LHCN-M2 (cell line): ENCODE measurements at regions not wholly inside any gene's neighbourhood (a gene's known extent, or its start where the extent isn't known, plus 50 kb on each side); places are given as distances from the start of the nearest gene placed in this dataset.
"Not testable (repeated sequence)": the region's sequence is repeated elsewhere in the genome, so short reads cannot be mapped to it uniquely, and the experiment has no call there.

Source experiments
- DNase-seq: peaks from one replicate; pipeline ENCODE4 v3.0.0-alpha.2; 2012; ENCODE audit warnings: low read depth

DNA sequence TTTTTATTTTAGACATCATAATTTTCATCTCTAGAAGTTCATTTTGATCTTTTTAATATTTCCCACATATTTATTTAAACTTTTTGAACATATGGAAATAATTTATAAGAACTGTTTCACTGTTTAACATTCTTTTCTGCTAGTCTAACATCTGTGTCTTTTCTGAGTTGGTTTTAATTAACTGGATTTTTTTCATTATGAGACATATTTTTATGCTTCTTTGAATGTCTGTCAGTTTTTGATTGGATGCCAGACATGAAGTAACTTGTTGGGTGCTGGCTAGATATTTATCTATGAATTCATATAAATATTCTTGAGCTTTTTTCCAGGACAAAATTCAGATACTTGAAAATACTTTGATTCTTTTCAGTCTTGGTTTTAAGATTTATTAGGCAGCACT lies 317.8 kb upstream of the NCAM1 start:
- no peak for DNase-seq

DNA sequence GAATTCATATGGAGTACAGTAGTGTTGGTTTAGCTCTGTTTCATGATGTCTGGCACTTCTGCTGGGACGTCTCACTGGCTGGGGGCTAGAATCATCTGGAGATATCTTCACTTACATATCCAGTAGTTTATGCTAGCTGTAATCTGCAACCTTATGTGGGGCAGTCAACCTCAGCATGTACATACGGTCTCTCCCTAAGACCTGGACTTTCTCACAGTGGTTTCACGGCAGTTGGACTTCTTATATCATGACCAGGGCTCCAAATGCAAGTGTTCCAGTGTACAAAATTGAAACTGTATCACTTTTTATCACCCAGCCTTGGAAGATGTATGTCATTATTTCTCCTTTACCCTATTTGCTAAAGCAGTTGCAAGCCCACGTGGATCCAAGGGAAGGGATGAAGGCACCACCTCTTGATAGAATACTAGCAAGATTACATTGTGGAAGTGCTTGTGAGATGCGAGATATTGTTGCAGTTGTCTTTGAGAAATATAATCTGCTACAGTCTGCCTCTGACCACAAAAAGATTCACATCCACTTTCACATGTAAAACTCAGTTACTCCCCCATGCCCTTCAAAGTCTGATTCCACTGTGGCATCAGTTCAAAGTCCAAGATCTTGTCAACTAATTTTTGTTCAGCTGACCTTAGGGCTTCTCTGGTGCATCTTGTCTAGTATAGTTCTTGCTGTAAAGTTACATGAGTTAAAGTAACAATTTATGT lies 316.6 kb upstream of the NCAM1 start:
- no peak for DNase-seq

DNA sequence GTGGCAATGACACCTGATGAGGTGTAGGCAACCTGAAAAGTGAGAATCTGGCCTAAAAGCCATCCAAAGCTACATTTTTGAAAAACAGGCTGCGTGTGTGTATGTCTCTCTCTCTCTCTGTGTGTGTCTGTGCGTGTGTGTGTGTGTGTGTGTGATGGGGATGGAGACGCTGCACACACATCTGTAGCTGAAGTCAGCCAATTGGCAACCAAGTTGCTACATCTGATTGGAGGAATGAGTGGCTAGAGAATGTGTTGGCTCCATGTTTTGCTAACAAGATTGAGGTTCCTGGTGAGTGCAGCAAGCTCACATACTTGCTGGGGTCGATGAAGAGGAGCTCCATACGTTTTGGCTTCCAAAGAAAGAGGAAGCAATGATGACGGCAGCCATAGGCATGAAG lies 311.4 kb upstream of the NCAM1 start:
- DNase-seq = no peak

DNA sequence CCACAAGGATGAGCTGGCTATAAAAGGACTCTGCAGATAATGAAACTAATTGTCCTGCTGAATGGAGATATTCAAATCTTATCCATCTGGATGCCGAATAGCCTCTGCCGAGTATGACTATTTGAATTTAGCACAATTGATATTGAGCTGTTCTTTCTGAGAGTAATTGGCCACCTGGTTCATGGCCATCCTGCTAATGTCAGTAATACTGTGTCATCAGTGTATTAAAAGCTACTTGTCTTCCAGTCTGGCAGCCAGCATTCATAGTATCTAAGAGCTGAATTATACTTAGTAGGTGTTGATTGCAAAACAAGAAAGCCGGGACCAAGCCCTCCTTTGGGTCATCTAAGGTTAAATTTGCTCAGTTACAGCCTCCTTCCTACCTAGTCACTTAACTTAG lies 310.7 kb upstream of the NCAM1 start:
- no peak for DNase-seq

DNA sequence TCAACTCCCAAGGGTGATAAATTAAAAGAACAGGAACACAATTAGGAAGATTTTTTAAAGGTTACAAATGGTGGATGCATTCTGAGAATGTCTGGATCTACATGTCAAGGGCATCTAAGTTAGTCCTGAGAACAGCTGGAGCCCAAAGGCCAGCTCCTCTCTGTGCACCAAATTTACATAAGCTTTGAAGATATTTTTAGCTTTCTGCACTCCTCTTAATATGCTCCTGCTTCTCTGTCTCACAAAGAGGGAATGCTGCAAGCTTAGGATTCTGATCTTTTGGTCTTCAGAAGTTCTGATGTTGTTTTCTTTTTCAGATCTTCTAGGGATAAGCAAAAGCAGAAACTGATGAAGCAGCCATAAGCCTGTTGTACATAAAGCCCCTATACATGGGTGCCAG lies 309.8 kb upstream of the NCAM1 start:
- DNase-seq = peak; percentile 36

DNA sequence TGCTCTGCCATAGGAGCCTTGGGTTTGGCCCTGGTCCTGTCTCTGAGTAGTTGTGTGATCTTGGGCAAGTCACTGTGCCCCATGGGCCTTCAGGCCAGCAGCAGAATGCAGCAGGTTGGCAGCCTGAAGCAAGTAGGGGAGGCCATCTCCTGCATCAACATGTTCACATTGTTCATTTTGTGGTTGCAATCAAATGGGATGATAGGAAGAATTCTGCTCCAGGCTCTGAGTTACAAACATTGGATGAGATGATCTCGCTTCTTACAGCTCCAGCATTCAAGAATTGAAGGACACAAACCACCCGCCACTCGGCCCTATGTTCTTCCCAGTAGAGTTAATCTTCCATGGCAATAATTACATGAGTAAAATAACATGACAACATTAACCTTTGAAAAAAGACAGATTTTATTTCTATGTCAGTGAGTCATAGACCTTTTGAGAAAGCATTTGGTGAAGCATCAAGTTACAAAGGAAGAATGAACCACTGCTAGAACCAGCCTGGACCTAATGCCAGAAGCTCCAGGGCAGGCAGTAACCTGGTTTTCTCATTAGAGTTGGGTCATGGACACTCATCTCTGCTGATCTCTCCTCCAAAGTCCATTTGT lies 308.3 kb upstream of the NCAM1 start:
- DNase-seq = peak; percentile 78

DNA sequence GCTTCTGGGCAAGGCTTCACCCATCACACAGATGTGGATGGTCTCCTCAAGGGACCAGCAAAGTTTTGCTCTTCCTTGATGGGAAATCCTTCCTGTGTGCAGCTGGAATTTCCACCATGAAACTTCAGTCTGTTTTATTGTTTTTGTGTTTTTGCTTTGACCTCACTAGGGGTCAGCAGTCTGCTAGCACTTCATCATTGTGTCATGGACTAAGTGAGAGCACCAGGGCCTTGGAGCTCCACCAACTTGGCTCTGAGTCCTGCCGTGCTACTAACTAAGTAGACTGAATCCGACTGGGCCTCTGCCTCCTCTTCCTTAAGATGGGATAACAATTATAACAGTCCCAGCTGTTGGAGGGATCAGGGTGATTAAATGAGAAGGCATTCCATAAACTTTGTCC lies 305.8 kb upstream of the NCAM1 start:
- DNase-seq = peak; percentile 91

DNA sequence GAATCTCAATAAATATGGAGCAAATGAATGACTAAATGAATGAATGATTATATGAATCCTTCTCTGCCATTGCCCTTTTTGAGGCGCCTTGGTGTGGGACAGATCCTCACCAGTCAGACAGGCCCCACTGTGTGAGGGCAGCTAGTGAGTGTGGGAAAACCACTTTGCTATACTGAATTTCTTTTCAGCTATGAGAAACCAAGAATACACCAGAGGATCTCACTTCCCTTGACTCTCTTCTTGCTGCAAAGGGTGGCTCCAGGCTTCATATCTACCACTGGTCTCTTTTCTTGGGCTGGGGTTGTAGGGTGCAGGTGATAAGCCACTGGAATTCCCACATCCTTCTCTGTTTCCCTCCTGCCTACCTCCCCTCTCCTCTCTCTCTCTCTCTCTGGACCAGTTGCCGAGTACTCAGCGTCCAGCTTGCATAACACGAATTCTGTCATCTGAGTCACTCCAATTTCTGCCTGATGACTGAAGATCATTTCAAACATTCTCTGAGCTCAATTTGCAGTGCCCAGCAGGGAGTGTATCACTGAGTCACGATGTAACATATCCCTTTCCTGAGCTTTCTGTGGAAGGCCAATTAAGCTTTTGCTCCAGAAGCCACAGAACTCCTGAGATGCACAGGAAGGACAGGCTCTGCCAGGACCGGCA lies 304.3 kb upstream of the NCAM1 start:
- peak; percentile 98 for DNase-seq

DNA sequence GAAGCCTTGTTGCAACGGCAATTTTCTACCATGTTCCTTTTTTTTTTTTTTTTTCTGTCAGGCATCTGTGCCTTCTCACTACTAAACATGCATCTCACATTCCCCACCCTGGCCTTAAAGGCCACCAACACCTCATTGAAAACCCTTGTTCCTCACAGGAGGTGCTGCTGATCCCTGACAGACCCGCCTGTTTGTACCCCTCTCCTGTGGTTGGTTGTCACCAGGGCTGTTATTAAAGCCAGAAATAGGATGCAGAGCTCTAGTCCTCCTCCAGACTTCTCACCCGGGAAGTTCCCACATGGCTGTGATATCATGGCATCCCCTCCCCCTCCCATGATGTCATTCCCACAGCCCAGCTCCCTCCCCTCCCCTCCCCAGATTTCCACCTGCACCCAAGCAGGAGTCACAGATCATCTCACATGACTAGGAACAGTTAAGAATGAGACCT lies 302.8 kb upstream of the NCAM1 start:
- DNase-seq = no peak

DNA sequence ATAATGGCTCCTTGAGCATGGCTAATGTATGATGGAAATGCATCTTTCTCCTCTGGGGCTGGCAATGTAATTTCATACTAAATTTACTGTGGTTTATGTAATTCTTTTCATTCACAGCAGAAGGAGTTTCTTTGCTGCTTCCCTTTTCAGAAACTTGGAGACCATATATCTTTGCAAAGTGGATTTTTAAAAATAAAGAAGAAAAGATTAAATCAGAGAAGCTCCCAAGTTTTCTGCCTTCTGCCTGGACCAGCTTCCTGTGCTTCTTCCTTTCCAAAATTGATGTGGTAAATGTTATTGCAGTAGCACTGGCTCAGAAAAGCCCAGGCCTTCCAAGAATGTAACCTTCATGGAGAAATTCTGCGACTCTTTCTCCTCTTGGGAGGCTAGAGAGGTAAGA lies 300.1 kb upstream of the NCAM1 start:
- no peak for DNase-seq

DNA sequence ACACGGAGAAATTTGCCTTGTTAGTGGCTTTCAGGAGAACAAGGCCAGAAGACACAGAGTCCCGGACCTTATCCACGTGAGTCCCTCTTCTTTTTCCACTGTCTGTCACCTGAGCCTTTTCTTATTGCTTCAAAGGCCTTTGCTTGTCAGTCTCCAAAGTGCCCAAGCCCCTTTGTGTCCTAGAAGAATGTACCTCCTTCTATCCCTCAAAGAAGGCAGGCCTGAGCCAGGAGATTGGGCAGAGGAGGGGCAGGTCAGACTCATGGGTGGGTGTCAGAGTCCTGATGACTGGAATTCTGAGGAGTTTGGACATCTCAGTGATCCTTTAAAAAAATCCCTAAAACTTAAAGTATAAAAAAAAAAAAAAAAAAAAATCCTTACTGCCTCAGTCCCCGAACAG lies 299.6 kb upstream of the NCAM1 start:
- no peak for DNase-seq

DNA sequence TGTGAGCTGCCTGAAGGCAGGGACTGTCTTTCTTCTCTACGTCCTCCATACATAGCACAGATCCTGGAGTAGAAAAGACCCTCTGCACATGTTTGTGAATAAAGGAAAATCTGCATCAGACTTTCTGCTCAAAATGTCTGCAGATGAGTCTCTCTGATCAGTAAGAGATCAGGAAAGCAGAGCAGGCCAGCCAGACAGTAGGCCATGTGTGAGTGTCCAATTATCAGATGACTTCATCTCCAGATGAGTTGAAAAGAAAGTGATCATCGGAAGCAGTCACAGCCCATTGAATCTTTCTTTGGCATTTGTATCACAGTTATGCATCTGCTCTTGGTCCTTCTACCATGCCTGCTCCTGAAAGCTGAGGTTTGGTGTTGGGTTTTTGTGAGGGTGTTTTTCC lies 298.7 kb upstream of the NCAM1 start:
- DNase-seq = no peak

DNA sequence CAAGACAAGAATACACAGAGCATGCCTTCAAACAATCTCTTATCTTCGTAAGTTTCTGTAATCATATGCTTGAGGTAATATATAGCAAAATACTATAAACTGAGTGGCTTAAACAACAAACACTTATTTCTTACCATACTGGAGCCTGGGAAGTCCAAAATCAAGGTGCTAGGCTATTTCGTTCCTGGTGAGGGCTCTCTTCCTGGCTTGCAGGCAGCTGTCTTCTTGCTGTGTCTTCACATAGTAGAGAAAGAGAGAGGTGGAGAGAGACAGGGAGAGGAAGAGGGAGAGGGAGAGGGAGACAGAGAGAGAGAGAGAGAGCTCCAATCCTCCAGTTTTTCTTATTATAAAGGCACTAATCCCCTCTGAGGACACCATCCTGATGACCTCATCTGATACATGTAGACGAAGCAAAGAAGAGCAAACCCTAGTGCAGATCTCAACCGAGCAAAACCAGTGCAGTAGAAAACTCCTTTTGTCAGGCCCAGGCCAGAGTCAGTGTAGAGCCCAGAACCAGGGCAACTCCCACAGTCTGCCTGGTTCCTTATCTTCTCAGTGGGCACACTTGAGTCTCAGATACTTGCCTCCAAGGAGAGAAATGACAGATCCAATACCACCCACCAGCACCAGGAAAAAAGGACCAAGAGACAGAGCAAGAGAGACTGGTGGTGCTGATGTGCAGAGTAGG lies 297.1 kb upstream of the NCAM1 start:
- no peak for DNase-seq

DNA sequence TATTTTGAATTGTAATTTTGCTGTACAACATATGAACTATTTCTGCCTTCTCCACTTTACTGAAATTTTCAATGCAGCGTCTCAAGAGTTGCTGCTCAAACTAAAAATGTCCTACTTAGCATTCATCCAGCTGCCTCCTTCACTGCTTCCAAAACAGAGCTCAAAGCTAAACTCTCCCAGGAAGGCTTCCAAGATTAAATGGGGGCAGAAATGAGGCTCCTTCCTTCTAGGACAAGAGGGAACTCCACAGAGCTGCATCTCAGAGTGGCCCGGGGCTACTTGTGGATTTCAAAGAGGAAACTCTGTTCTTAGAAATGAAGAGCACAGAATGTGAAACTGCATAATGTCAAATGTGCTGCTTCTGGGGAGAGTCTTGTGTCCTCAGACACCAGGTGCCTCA lies 295.9 kb upstream of the NCAM1 start:
- DNase-seq = no peak

DNA sequence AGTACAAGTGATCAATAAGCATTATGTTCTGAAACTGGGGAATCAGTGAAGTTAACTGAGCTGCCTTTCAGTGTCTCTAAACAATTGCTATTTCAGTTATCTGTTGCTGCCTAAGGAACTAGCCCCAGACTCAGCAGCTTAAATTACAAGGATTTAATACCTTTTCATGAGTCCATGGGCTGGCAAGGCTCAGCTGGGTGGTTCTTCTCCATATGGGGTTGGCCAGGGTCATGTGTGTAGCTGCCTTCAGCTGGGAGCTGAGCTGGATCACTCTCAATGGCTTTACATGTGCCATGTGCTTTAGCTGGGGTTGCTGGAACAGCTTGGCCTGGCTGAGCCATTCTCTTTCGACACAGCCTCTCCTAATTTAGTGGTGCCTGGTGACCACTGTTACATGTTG lies 295.0 kb upstream of the NCAM1 start:
- no peak for DNase-seq

DNA sequence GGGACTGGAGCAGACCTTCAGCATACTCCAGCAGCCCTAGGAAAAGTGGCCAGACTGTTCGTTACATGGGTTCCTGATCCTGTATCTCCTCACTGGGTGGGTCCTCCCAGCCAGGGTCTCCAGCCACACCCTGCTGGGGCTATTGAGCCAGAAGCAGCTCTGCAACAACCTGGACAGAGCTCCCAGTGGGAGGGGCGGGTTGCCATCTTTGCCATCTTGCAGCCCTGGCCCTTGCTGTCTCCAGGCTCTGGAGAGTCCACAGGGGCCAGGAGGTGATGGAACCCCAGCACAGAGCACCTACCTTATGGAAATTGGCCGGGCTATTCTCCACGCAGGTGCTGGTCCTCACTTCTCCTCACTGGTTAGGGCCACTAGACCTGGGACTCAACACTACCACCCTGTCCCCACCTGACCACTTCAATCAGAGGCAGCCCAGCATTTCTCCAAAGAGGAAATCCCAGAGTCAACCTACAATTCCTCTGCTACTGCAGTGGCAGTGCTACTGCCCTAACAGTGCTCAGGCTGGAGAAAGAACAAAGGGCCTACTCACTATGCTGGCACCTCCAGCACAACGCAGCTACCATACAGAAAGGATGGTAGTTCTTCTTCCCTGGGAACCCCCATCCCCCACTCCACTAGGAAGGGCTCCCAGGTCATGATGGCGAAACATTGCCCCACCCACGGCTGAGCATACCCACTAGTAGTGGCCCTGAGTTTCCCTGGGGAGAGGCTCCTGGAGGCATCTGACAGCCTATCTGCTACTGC lies 290.2 kb upstream of the NCAM1 start:
- no peak for DNase-seq

DNA sequence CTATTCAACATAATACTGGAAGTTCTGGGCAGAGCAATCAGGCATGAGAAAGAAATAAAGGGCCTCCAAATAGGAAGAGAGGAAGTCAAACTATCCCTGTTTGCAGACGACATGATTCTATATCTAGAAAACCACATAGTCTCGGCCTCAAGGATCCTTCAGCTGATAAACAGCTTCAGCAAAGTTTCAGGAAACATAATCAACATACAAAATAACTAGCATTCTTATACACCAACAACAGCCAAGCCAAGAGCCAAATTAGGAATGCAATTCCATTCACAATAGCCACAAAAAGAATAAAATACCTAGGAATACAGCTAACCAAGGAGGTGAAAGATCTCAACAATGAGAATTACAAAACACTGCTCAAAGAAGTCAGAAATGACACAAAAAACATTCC lies 287.8 kb upstream of the NCAM1 start:
- not testable (repeated sequence) for DNase-seq

DNA sequence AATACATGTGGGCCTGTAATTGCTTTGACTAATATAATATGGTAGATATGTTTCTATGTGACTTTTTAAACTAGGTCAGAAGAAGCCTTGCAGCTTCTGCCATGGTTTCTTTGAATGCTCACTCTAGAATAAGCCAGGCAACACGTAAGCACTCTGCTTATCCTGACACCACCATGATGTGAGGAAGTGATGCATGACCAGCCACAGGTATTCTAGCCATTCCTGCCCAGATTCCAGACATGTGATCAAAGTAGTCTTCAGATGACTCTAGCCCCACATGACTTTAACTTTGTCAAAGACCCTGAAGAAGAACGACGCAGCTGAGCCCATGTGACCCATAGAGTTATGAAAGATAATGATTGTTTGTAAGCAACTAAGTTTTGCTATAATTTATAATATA lies 276.1 kb upstream of the NCAM1 start:
- DNase-seq = no peak

DNA sequence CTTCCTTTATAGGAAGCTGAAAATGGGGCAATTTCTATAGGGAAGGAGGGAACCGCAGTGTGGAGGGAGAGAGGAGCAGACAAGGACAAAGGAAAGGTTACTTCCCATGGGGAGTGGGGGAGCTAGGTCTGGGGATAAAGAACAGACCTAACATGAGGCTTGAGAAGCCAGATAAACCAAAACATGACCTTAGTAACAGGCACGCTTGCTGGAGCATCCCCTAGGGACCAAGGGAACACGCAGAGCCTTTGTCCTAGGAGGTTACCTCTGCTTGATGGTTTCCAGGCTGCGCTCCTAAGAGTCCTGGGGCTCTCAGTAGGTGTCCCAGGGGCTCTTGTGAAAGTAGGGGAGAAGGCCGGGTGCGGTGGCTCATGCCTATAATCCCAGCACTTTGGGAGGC lies 271.4 kb upstream of the NCAM1 start:
- no peak for DNase-seq

DNA sequence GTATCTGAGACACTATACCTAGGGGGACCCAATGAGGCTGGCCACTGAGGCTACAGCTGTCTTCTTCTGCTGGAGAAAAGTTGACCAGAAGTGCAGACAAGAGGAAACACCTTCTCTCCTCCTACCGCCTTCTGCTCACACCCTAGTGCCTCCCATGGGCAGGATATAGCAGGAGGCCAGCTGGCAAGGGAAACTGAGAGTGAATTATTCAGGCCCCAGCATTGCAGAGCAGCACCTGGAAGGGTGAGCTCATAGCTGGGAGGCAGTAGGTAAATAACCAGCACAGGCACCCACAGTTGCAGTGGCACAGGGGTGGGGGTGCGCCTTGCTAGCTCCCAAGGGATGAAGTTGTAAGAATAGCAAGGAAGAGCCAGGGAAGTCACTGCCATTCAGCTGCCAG lies 267.4 kb upstream of the NCAM1 start:
- DNase-seq = no peak

DNA sequence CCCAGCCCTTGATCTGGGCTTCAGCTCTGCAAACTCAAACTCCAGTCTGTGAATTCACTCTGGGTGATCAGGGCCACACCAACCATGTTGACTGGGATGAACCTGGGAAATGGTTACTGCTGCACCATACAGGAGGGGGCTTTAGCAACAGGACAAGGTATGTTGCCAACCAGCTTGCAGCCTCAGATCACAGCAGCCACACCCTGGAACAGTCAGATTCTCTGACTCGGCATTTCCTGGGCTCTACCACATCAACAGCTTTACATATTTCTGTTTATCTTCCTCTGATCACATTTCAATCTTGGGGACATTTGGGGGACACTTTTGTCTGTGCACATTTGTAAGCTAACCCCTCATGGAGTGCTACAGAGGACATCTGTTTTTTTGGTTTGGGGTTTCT lies 267.0 kb upstream of the NCAM1 start:
- no peak for DNase-seq

DNA sequence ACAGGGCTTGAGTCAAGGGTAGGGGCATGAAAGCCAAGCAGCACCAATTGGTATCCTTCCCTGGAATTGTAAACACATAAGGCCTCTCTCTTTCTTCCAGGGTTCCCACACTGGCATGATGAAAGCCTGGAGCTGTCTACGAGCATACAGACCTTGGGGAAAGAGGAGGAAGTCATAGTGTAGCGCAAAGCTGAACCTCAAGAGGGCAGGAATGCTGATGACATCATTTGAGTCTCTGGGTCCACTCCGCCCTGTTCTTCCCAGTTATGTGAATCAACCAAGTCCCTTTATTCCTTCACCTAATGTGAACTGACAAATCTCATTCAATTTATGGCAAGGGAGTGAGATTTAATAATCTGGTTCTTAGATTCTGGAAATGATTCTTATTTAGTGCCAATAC lies 266.4 kb upstream of the NCAM1 start:
- peak; percentile 56 for DNase-seq
